ENCODE measurements at regions not wholly inside any gene's neighbourhood (a gene's known extent, or its start where the extent isn't known, plus 50 kb on each side); places are given as distances from the start of the nearest gene placed in this dataset.
A peak's percentile ranks its signal among the peaks of the same experiment; 100 is the strongest.

- Histone ChIP-seq H3K36me3 (ENCODE audit: control insufficient read depth in 2 of 2, insufficient read depth in 2 of 2, low read length in 2 of 2) (no peaks in the 10 kb centered on the region), H3K27me3 (ENCODE audit: control insufficient read depth in 1 of 2, insufficient read depth in 2 of 2, low read length in 2 of 2) (no peaks in the 10 kb centered on the region), H3K9me3 (ENCODE audit: control insufficient read depth in 2 of 2, low read length in 2 of 2) (no peaks in the 10 kb centered on the region), H3K4me1 (ENCODE audit: control insufficient read depth, insufficient read depth, low read length) (no peaks in the 10 kb centered on the region), H3K27ac (ENCODE audit: low read length) (no peak overlapping the region), H3K9ac (ENCODE audit: low read length in 2 of 2) (no peak overlapping the region), H3K4me3 (ENCODE audit: low read length in 2 of 2) (no peak overlapping the region)
These were observed 64.6 kb upstream of the GALNT15 start for GRCh38 chr3:16109929-16110328.

- Histone ChIP-seq H3K36me3 (ENCODE audit: control insufficient read depth in 2 of 2, insufficient read depth in 2 of 2, low read length in 2 of 2) (no peaks in the 10 kb centered on the region), H3K27ac (ENCODE audit: low read length) (peak overlapping the region; percentile 24), H3K4me3 (ENCODE audit: low read length in 2 of 2) (no peak overlapping the region), H3K4me1 (ENCODE audit: control insufficient read depth, insufficient read depth, low read length) (no peaks in the 10 kb centered on the region), H3K9me3 (ENCODE audit: control insufficient read depth in 2 of 2, low read length in 2 of 2) (no peaks in the 10 kb centered on the region), H3K9ac (ENCODE audit: low read length in 2 of 2) (no peak overlapping the region), H3K27me3 (ENCODE audit: control insufficient read depth in 1 of 2, insufficient read depth in 2 of 2, low read length in 2 of 2) (no peaks in the 10 kb centered on the region)
These were observed 61.5 kb upstream of the GALNT15 start for GRCh38 chr3:16112910-16113504.

- Histone ChIP-seq H3K36me3 (ENCODE audit: control insufficient read depth in 2 of 2, insufficient read depth in 2 of 2, low read length in 2 of 2) (no peaks in the 10 kb centered on the region), H3K9ac (ENCODE audit: low read length in 2 of 2) (no peak overlapping the region), H3K4me1 (ENCODE audit: control insufficient read depth, insufficient read depth, low read length) (no peaks in the 10 kb centered on the region), H3K9me3 (ENCODE audit: control insufficient read depth in 2 of 2, low read length in 2 of 2) (no peaks in the 10 kb centered on the region), H3K4me3 (ENCODE audit: low read length in 2 of 2) (no peak overlapping the region), H3K27ac (ENCODE audit: low read length) (no peak overlapping the region), H3K27me3 (ENCODE audit: control insufficient read depth in 1 of 2, insufficient read depth in 2 of 2, low read length in 2 of 2) (no peaks in the 10 kb centered on the region)
These were observed 60.8 kb upstream of the GALNT15 start for GRCh38 chr3:16113704-16114103.

GRCh38 chr3:16114429-16114828 is 60.1 kb upstream of the GALNT15 start:
- Histone ChIP-seq H3K36me3 (ENCODE audit: control insufficient read depth in 2 of 2, insufficient read depth in 2 of 2, low read length in 2 of 2) (no peaks in the 10 kb centered on the region), H3K27ac (ENCODE audit: low read length) (no peak overlapping the region), H3K9ac (ENCODE audit: low read length in 2 of 2) (no peak overlapping the region), H3K27me3 (ENCODE audit: control insufficient read depth in 1 of 2, insufficient read depth in 2 of 2, low read length in 2 of 2) (no peaks in the 10 kb centered on the region), H3K9me3 (ENCODE audit: control insufficient read depth in 2 of 2, low read length in 2 of 2) (no peaks in the 10 kb centered on the region), H3K4me3 (ENCODE audit: low read length in 2 of 2) (no peak overlapping the region), H3K4me1 (ENCODE audit: control insufficient read depth, insufficient read depth, low read length) (no peaks in the 10 kb centered on the region)

- no peaks in the 10 kb centered on the region for H3K4me1 ChIP-seq (ENCODE audit: control insufficient read depth, insufficient read depth, low read length)
- no peak overlapping the region for H3K4me3 ChIP-seq (ENCODE audit: low read length in 2 of 2)
- H3K9ac ChIP-seq (ENCODE audit: low read length in 2 of 2): no peak overlapping the region
- H3K27me3 ChIP-seq (ENCODE audit: control insufficient read depth in 1 of 2, insufficient read depth in 2 of 2, low read length in 2 of 2): no peaks in the 10 kb centered on the region
- no peak overlapping the region for H3K27ac ChIP-seq (ENCODE audit: low read length)
- no peaks in the 10 kb centered on the region for H3K9me3 ChIP-seq (ENCODE audit: control insufficient read depth in 2 of 2, low read length in 2 of 2)
- H3K36me3 ChIP-seq (ENCODE audit: control insufficient read depth in 2 of 2, insufficient read depth in 2 of 2, low read length in 2 of 2): no peaks in the 10 kb centered on the region
These were observed 59.5 kb upstream of the GALNT15 start for GRCh38 chr3:16114930-16115329.

GRCh38 chr3:16118396-16118795 is 56.1 kb upstream of the GALNT15 start:
- Histone ChIP-seq H3K9ac (ENCODE audit: low read length in 2 of 2) (no peak overlapping the region), H3K4me3 (ENCODE audit: low read length in 2 of 2) (no peak overlapping the region), H3K9me3 (ENCODE audit: control insufficient read depth in 2 of 2, low read length in 2 of 2) (no peaks in the 10 kb centered on the region), H3K36me3 (ENCODE audit: control insufficient read depth in 2 of 2, insufficient read depth in 2 of 2, low read length in 2 of 2) (no peaks in the 10 kb centered on the region), H3K4me1 (ENCODE audit: control insufficient read depth, insufficient read depth, low read length) (no peaks in the 10 kb centered on the region), H3K27me3 (ENCODE audit: control insufficient read depth in 1 of 2, insufficient read depth in 2 of 2, low read length in 2 of 2) (no peaks in the 10 kb centered on the region), H3K27ac (ENCODE audit: low read length) (no peak overlapping the region)

- Histone ChIP-seq H3K9ac (ENCODE audit: low read length in 2 of 2) (no peak overlapping the region), H3K36me3 (ENCODE audit: control insufficient read depth in 2 of 2, insufficient read depth in 2 of 2, low read length in 2 of 2) (no peaks in the 10 kb centered on the region), H3K4me1 (ENCODE audit: control insufficient read depth, insufficient read depth, low read length) (no peaks in the 10 kb centered on the region), H3K27me3 (ENCODE audit: control insufficient read depth in 1 of 2, insufficient read depth in 2 of 2, low read length in 2 of 2) (no peaks in the 10 kb centered on the region), H3K27ac (ENCODE audit: low read length) (no peak overlapping the region), H3K4me3 (ENCODE audit: low read length in 2 of 2) (no peak overlapping the region), H3K9me3 (ENCODE audit: control insufficient read depth in 2 of 2, low read length in 2 of 2) (no peaks in the 10 kb centered on the region)
These were observed 54.6 kb upstream of the GALNT15 start for GRCh38 chr3:16119887-16120286.

GRCh38 chr3:16121391-16121790 is 53.1 kb upstream of the GALNT15 start:
- H3K4me3 ChIP-seq (ENCODE audit: low read length in 2 of 2): no peak overlapping the region
- H3K27me3 ChIP-seq (ENCODE audit: control insufficient read depth in 1 of 2, insufficient read depth in 2 of 2, low read length in 2 of 2): no peaks in the 10 kb centered on the region
- no peaks in the 10 kb centered on the region for H3K36me3 ChIP-seq (ENCODE audit: control insufficient read depth in 2 of 2, insufficient read depth in 2 of 2, low read length in 2 of 2)
- H3K27ac ChIP-seq (ENCODE audit: low read length): no peak overlapping the region
- no peaks in the 10 kb centered on the region for H3K4me1 ChIP-seq (ENCODE audit: control insufficient read depth, insufficient read depth, low read length)
- H3K9me3 ChIP-seq (ENCODE audit: control insufficient read depth in 2 of 2, low read length in 2 of 2): no peaks in the 10 kb centered on the region
- no peak overlapping the region for H3K9ac ChIP-seq (ENCODE audit: low read length in 2 of 2)

- Histone ChIP-seq H3K9me3 (ENCODE audit: control insufficient read depth in 2 of 2, low read length in 2 of 2) (no peaks in the 10 kb centered on the region), H3K4me3 (ENCODE audit: low read length in 2 of 2) (no peak overlapping the region), H3K27me3 (ENCODE audit: control insufficient read depth in 1 of 2, insufficient read depth in 2 of 2, low read length in 2 of 2) (no peaks in the 10 kb centered on the region), H3K27ac (ENCODE audit: low read length) (no peak overlapping the region), H3K4me1 (ENCODE audit: control insufficient read depth, insufficient read depth, low read length) (no peaks in the 10 kb centered on the region), H3K9ac (ENCODE audit: low read length in 2 of 2) (no peak overlapping the region), H3K36me3 (ENCODE audit: control insufficient read depth in 2 of 2, insufficient read depth in 2 of 2, low read length in 2 of 2) (no peaks in the 10 kb centered on the region)
These were observed 52.3 kb upstream of the GALNT15 start for GRCh38 chr3:16122155-16122554.

- Histone ChIP-seq H3K27me3 (ENCODE audit: control insufficient read depth in 1 of 2, insufficient read depth in 2 of 2, low read length in 2 of 2) (no peaks in the 10 kb centered on the region), H3K9me3 (ENCODE audit: control insufficient read depth in 2 of 2, low read length in 2 of 2) (no peaks in the 10 kb centered on the region), H3K36me3 (ENCODE audit: control insufficient read depth in 2 of 2, insufficient read depth in 2 of 2, low read length in 2 of 2) (no peaks in the 10 kb centered on the region), H3K27ac (ENCODE audit: low read length) (no peak overlapping the region), H3K9ac (ENCODE audit: low read length in 2 of 2) (no peak overlapping the region), H3K4me1 (ENCODE audit: control insufficient read depth, insufficient read depth, low read length) (no peaks in the 10 kb centered on the region), H3K4me3 (ENCODE audit: low read length in 2 of 2) (no peak overlapping the region)
These were observed 51.8 kb upstream of the GALNT15 start for GRCh38 chr3:16122661-16123060.

GRCh38 chr3:16124636-16125035 is 49.8 kb upstream of the GALNT15 start:
- no peak overlapping the region for H3K27ac ChIP-seq (ENCODE audit: low read length)
- no peaks in the 10 kb centered on the region for H3K27me3 ChIP-seq (ENCODE audit: control insufficient read depth in 1 of 2, insufficient read depth in 2 of 2, low read length in 2 of 2)
- H3K4me3 ChIP-seq (ENCODE audit: low read length in 2 of 2): no peak overlapping the region
- no peaks in the 10 kb centered on the region for H3K9me3 ChIP-seq (ENCODE audit: control insufficient read depth in 2 of 2, low read length in 2 of 2)
- H3K36me3 ChIP-seq (ENCODE audit: control insufficient read depth in 2 of 2, insufficient read depth in 2 of 2, low read length in 2 of 2): no peaks in the 10 kb centered on the region
- no peak overlapping the region for H3K9ac ChIP-seq (ENCODE audit: low read length in 2 of 2)
- H3K4me1 ChIP-seq (ENCODE audit: control insufficient read depth, insufficient read depth, low read length): no peaks in the 10 kb centered on the region
